H54 (cell line): ENCODE measurements at regions not wholly inside any gene's neighbourhood (a gene's known extent, or its start where the extent isn't known, plus 50 kb on each side); places are given as distances from the start of the nearest gene placed in this dataset.
"Not testable (repeated sequence)": the region's sequence is repeated elsewhere in the genome, so short reads cannot be mapped to it uniquely, and the experiment has no call there.

Source experiments
- DNase-seq: peaks from one replicate; pipeline ENCODE4 v3.0.0; 2011; ENCODE audit warnings: low spot score, mixed read lengths; ENCODE audit not compliant: insufficient read length
- FAIRE-seq: peaks from 3 replicates; lab custom pipeline; 2011; peaks lifted over from hg19 to GRCh38; lab: Jason Lieb, UNC
- POLR2A ChIP-seq: IDR thresholded peaks from 2 replicates; pipeline ENCODE4 v1.6.1; 2011; ENCODE audit warnings: low read depth, mild to moderate bottlenecking, low read length

GRCh38 chr10:45056806-45057205 is 56.1 kb downstream of the ZNF22 start:
- FAIRE-seq, DNase-seq: not testable (repeated sequence)

GRCh38 chr10:45058580-45058979 is 57.9 kb downstream of the ZNF22 start:
- no peak for DNase-seq
- no peak for TF ChIP-seq POLR2A
- FAIRE-seq = no peak

- FAIRE-seq (no peak), DNase-seq (no peak)
- no peak for TF ChIP-seq POLR2A
Measured at GRCh38 chr10:45058992-45059561, 58.4 kb downstream of the ZNF22 start.

- DNase-seq = no peak
- no peak for FAIRE-seq
- no peak for TF ChIP-seq POLR2A
Measured at GRCh38 chr10:45059632-45060031, 58.9 kb downstream of the ZNF22 start.

- FAIRE-seq (no peak), DNase-seq (no peak)
Measured at GRCh38 chr10:45061982-45062381, 61.3 kb downstream of the ZNF22 start.

GRCh38 chr10:45063591-45064231 is 63.0 kb downstream of the ZNF22 start:
- TF ChIP-seq POLR2A = no peak
- FAIRE-seq (no peak), DNase-seq (no peak)

More at GRCh38 chr10:45061982-45062381, 61.3 kb downstream of the ZNF22 start:
- TF ChIP-seq POLR2A = no peak

GRCh38 chr10:45064998-45065397 is 64.3 kb downstream of the ZNF22 start:
- FAIRE-seq = no peak
- TF ChIP-seq POLR2A = no peak
- DNase-seq = no peak

GRCh38 chr10:45071043-45071813 is 70.5 kb downstream of the ZNF22 start:
- no peak for FAIRE-seq

GRCh38 chr10:45075216-45075615 is 74.5 kb downstream of the ZNF22 start:
- FAIRE-seq = no peak
- no peak for DNase-seq
- no peak for TF ChIP-seq POLR2A

More at GRCh38 chr10:45071043-45071813, 70.5 kb downstream of the ZNF22 start:
- no peak for TF ChIP-seq POLR2A
- DNase-seq = no peak

GRCh38 chr10:45075826-45076380 is 75.2 kb downstream of the ZNF22 start:
- DNase-seq = no peak
- no peak for TF ChIP-seq POLR2A
- FAIRE-seq = no peak

- DNase-seq = no peak
- no peak for FAIRE-seq
- no peak for TF ChIP-seq POLR2A
Measured at GRCh38 chr10:45076891-45077290, 76.2 kb downstream of the ZNF22 start.

- FAIRE-seq (no peak), DNase-seq (no peak)
- TF ChIP-seq POLR2A = no peak
Measured at GRCh38 chr10:45080331-45080730, 79.6 kb downstream of the ZNF22 start.

GRCh38 chr10:45082176-45082575 is 81.5 kb downstream of the ZNF22 start:
- FAIRE-seq = no peak
- no peak for TF ChIP-seq POLR2A
- no peak for DNase-seq

- DNase-seq (no peak), FAIRE-seq (no peak)
- TF ChIP-seq POLR2A = no peak
Measured at GRCh38 chr10:45091968-45092367, 91.2 kb downstream of the ZNF22 start.
